HG03280 (cell line): ENCODE measurements at regions not wholly inside any gene's neighbourhood (a gene's known extent, or its start where the extent isn't known, plus 50 kb on each side); places are given as distances from the start of the nearest gene placed in this dataset.

Experiments
- ATAC-seq: cut with Tn5 transposase; IDR thresholded peaks from one replicate; pipeline ENCODE4 v1.9.1; 2021; ENCODE audit warnings: mild to moderate bottlenecking, moderate library complexity; ENCODE audit not compliant: unreplicated experiment

GRCh38 chr11:81071606-81072005 is 1630.8 kb upstream of the TENM4 start:
- no peak for ATAC-seq

DNA sequence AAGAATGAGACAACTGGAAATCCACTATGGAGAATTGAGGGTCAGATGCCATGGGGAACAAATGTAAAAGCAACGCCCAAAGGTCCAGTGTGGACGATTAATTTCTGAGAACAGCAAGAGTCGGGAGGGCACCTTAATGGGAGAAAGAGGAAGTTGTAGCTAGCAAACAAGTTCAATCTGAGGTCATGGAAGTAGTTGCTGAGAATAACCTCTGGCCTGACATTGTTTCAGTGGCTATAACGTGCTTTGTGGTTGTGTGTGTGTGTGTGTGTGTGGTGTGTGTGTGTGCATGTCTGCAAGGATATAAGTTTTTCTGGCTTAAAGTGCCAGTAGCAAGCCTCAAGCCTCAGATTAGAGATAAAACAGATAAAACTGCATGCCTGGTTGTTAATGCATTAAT is 1630.1 kb upstream of the TENM4 start:
- peak; percentile 85 for ATAC-seq

DNA sequence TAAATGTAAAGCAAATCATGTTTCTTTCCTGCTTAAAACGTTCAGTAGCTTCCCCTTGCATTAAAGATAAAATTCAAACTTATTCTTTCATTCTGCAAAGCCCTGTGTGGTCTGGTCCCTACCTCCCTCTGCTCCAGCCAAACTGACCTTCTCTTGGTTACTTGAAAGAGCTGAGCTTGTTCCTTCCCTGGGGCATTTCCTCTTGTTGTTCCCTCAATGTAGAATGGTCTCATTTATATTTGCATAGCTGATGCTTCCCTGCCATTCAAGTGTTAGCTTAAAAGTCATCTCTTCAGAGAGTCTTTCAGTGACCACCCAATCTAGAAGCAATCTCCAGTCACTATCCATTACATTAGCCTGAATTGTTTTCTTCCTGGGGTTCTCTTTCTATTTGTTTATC is 1618.5 kb upstream of the TENM4 start:
- no peak for ATAC-seq

- no peak for ATAC-seq
Measured at GRCh38 chr11:81052344-81053158, 1611.7 kb upstream of the TENM4 start.

DNA sequence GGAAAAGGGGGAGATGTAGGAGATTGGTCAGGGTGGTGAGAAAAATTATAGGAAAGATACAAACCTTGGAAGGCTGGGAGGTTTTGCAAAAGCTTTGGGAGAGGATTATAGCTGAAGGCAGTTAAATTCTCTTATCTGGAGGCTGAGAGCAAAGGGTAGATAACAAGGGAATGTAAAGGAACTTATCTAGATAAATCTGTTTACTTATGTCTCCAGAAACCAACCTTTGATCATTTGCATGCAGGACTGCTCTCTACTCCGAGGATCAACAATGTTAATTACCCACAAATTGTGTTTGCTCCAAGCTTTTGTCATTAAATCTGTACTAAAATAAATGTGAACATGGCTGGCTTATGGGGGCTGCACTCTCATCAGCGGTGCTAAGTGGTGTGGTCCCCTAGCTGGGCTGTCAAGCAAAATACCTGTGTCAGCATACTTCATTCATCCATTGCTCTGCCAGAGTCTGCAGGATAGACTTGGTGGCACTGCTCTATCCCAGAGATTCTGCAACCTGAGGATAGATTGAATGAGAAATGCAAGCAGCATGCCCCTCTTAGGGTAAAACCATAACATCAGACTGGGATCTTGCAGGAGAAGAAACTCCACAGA is 1599.2 kb upstream of the TENM4 start:
- ATAC-seq, result no peak

- ATAC-seq, result no peak
Measured at GRCh38 chr11:81036168-81036870, 1595.5 kb upstream of the TENM4 start.

DNA sequence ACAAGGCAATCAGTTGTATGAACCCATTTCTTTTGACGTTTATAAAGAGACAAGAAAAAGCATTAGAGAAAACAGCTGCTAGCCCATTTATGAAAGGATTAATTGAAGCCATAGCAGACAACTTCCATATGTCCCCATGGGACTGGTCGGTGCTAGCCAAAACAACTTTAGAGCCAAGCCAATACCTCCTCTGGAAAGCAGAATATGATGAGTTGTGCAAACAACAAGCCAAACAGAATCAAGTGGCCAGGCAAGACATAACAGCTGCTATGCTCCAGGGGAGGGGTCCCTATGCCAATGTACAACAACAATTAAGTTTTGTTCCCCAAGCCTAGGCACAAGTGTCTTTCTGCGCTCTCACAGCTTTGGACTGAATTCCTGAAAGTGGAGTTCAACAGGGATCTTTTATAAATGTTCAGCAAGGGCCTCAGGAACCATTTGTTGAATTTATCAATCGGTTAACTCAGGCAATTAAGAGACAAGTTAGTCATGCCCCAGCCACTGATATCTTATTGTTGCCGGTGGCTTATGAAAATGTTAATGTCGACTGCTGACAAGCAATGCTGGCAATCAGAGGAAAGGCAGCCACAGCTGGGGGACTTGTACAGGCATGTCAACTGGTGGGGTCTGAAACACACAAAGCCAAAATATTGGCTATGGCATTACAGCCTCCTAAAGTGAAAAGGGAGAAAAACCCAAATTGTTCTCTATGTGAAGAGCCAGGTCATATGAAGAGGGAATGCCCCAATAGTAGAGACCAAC is 1593.1 kb upstream of the TENM4 start:
- no peak for ATAC-seq

DNA sequence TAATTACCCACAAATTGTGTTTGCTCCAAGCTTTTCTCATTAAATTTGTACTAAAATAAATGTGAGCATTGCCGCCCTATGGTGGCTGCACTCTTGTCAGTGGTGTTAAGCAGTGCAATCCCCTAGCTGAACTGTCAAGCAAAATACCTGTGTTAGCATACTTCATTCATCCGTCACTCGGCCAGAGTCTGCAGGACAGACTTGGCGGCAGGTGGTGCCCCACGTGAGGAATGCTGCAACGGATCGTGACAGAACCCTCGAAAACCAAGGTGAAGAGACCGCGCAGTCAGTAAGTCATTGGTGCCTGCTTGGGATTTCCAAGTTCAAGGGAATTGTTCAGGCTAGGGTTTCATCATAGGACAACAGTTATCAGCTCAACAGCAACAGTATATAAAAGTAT is 1592.1 kb upstream of the TENM4 start:
- ATAC-seq, result no peak

DNA sequence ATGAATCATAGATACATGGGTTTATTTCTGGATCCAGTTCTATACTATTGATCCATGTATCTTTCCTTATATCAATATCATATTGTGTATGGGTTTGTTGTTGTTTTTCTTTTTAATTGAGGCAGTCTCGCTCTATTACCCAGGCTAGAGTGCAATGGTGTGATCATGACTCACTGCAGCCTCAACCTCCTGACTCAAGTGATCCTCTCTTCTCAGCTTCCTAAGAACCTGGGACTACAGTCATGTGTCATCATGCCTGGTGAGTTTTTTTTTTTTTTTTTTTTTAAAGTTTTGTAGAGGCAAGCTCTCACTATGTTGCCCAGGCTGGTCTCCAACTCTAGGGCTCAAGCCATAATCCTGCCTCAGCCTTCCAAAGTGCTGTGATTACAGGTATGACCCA is 1589.4 kb upstream of the TENM4 start:
- no peak for ATAC-seq

DNA sequence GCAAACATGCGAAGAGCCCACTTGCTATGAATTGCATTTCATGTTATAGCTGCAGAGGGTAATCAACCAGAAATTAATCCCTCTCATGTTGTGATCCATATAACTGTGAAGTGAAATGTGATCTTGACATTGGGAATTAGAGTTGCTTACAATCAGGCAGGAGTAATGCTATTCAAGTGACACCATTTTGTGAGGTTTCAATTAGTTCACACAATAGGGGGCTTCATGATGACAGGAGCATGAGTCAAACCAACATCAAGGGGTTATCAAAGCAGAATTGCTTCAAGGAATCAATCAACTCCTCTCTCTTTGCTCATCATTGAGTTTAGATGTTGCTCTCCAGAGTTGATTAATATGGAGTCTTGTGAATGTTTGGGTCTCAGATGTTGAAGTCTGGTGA is 1585.2 kb upstream of the TENM4 start:
- no peak for ATAC-seq

DNA sequence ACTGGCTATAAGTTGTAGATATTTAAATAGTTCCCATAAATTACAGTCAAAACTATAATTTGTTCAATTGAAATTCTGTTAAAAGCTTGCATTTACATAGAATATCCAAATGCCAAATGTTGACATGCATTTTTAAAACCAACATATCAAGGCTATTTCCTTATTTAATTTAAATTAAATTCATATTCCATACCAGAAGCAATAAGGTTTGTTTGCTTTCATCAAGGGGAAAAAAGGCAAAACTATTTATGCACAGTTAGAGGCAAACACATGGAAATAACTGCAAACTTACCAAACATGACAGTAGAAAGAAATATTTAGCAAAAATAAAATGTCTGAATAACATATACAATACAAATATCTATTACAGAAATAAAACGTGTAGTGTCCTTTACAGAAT is 1581.2 kb upstream of the TENM4 start:
- no peak for ATAC-seq

- ATAC-seq, result no peak
Measured at GRCh38 chr11:81010631-81011030, 1569.8 kb upstream of the TENM4 start.

- no peak for ATAC-seq
Measured at GRCh38 chr11:81007046-81007445, 1566.2 kb upstream of the TENM4 start.

- no peak for ATAC-seq
Measured at GRCh38 chr11:81005595-81005994, 1564.8 kb upstream of the TENM4 start.

GRCh38 chr11:81004576-81004975 is 1563.7 kb upstream of the TENM4 start:
- ATAC-seq, result no peak

DNA sequence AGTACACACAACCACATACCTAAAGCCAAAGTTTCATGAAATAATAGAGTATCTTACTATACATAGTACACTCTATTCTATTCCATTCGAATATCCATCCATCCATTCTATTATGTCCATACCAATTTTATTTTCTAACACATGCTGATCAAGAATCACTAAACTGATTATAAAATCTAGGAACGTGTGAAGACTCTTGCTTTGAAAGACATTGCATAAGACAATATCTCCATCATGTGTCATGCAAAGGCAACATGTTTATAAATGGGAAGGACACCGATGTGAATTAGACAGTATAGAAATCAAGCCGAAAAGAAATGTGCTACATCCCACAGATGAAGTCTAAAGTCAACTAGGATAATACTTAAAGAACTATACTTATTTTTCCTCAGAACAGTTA is 1561.5 kb upstream of the TENM4 start:
- ATAC-seq, result no peak

GRCh38 chr11:81000735-81001134 is 1559.9 kb upstream of the TENM4 start:
- no peak for ATAC-seq

- ATAC-seq, result no peak
Measured at GRCh38 chr11:81000334-81000733, 1559.5 kb upstream of the TENM4 start.

- ATAC-seq, result no peak
Measured at GRCh38 chr11:80995523-80995922, 1554.7 kb upstream of the TENM4 start.

GRCh38 chr11:80993536-80993935 is 1552.7 kb upstream of the TENM4 start:
- no peak for ATAC-seq

GRCh38 chr11:80990885-80991284 is 1550.1 kb upstream of the TENM4 start:
- no peak for ATAC-seq
